ENCODE measurements at regions not wholly inside any gene's neighbourhood (a gene's known extent, or its start where the extent isn't known, plus 50 kb on each side); places are given as distances from the start of the nearest gene placed in this dataset.
"Not testable (repeated sequence)": the region's sequence is repeated elsewhere in the genome, so short reads cannot be mapped to it uniquely, and the experiment has no call there.

GRCh38 chr14:83269583-83269982, 1735.9 kb upstream of the SEL1L start:
- DNase-seq (ENCODE audit: low read depth) = no peak

GRCh38 chr14:83271663-83272062, 1738.0 kb upstream of the SEL1L start:
- no peak for DNase-seq (ENCODE audit: low read depth)

DNA sequence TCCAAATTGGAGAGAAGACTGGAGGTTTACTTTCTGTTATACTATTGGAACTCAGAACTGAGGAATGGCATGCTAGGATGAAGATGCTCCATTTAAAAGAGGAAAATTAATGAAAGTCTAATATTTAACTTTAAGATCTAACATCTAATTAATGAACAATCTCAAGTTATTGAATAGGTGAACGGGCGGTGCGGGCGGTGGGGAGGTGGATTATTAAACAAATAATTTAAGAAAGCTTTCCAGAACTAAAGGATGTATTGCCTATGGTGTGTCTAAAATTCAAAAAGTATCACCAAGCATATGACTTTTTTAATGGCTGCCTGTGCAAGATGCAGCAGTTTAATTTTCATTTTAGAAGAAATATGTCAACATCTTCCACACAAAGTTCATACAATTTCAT, 1747.1 kb upstream of the SEL1L start:
- no peak for DNase-seq (ENCODE audit: low read depth)

GRCh38 chr14:83282706-83283105, 1749.1 kb upstream of the SEL1L start:
- DNase-seq (ENCODE audit: low read depth) = no peak

- DNase-seq (ENCODE audit: low read depth) = no peak
These were observed 1753.6 kb upstream of the SEL1L start for GRCh38 chr14:83287300-83287699.

GRCh38 chr14:83289390-83289789, 1755.7 kb upstream of the SEL1L start:
- DNase-seq (ENCODE audit: low read depth) = no peak

DNA sequence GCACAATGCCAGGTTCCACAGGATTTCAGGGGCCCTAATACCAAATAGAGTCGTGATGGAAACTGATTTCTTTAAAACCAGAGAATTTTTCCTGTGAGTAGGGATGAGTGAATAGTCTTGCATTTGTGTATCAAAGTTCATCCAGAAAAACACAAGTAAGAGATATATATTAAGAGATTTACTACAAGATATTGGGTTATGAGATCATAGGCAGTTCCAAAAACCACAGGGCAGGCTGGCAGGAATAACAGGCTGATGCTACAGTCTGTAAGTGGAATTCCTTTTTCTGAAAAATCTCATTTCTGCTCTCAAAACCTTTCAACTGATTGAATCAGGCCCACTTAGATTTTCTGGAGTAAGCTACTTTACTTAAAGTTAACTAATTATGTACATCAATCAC, 1756.2 kb upstream of the SEL1L start:
- no peak for DNase-seq (ENCODE audit: low read depth)

- no peak for DNase-seq (ENCODE audit: low read depth)
These were observed 1756.8 kb upstream of the SEL1L start for GRCh38 chr14:83290447-83290846.

GRCh38 chr14:83291714-83292113, 1758.1 kb upstream of the SEL1L start:
- DNase-seq (ENCODE audit: low read depth) = no peak

- no peak for DNase-seq (ENCODE audit: low read depth)
These were observed 1761.3 kb upstream of the SEL1L start for GRCh38 chr14:83294941-83295340.

- no peak for DNase-seq (ENCODE audit: low read depth)
These were observed 1763.7 kb upstream of the SEL1L start for GRCh38 chr14:83297361-83297760.

GRCh38 chr14:83298016-83298415, 1764.4 kb upstream of the SEL1L start:
- DNase-seq (ENCODE audit: low read depth) = not testable (repeated sequence)

GRCh38 chr14:83300476-83301064, 1766.9 kb upstream of the SEL1L start:
- DNase-seq (ENCODE audit: low read depth) = peak; percentile 55

DNA sequence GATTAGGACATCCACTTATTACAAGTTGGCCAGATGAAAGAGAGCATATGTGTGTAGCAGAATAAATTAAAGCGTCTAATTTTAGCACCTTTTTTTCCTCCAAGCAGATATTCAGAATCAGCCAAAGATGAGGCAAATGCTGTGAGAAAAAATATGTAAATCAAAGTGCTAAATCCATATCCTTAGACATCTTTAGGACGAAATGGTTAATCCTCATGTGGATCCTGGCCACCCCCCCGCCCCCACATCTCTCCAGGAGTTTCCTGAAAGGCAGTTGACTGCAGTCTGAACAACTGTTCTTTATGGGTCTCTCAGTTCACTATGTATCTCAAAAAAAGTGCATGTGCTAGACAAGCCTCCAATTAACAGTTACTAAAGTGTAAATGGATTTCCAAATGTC, 1768.1 kb upstream of the SEL1L start:
- no peak for DNase-seq (ENCODE audit: low read depth)

GRCh38 chr14:83309211-83309610, 1775.6 kb upstream of the SEL1L start:
- DNase-seq (ENCODE audit: low read depth) = no peak

DNA sequence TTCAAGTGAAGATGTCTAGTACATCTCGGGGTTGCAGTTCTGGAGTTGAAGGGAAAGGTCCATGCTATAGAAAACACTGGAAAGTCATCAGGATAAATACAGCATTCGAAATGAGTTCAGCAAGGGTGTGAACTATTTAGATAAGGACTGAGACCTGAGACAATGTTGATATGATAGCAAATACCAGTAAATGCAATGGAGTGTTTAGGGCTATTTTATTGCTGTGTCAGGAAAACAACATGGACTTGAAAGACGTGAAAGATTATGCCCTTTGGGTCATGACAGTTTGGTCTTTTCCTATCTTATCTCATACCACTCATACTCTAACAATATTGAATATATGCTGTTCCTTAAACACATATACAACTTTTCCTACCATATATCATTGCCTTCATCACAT, 1776.2 kb upstream of the SEL1L start:
- DNase-seq (ENCODE audit: low read depth) = no peak

DNA sequence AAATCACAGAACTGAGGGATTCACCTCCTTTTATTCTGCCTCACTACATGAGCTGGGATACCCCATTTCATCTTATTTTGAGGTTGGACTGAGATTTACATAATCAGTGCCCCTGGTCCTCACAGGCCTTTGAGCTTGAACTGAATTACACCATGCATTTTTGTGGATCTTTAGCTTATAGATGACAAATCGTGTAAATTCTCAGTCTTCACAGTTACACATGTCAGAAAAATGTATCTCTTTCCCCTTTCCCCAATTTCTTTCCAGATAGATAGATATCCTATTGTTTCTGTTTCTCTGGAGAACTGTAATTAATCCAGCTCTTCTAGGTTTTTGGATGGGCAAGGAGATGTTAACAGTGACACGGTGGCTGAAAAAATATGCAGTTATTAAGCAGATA, 1778.9 kb upstream of the SEL1L start:
- no peak for DNase-seq (ENCODE audit: low read depth)

DNA sequence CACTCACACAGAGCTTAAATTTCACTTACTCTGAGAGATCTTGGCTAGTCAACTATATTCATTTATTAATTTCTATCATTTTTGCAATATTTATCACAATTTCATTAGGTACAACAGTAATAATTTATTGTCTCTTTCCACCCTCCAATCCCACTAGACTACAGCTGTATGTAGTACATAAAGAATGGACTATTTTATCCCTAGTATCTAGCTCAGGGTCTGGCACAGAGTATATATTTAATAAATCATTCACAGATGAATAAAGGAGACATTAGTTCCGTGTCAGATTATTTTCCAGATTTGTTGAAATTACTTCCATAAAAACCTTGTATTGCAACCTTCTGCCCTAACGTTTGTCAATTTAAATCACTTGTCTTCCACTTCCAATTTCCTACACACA, 1781.1 kb upstream of the SEL1L start:
- DNase-seq (ENCODE audit: low read depth) = no peak

DNA sequence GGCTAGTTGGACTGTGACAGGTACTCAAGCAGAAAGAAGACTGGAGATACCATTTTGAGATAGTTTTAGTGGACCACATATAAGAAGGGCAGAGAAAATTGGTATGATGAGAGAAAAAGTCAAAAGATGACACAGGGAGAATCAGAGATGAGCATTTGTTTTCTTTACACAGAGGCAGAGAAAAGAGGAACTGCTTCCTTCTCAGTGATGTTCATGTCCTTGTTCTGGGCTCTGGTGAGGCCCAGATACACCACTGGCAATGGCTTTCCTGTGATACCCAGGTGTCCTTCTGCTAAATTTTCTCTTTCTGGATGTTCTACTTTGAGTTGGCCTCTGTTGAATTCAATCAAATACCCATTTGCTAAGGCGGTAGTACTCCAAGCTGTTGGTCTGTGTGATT, 1782.7 kb upstream of the SEL1L start:
- DNase-seq (ENCODE audit: low read depth) = no peak

- peak; percentile 24 for DNase-seq (ENCODE audit: low read depth)
These were observed 1787.2 kb upstream of the SEL1L start for GRCh38 chr14:83320837-83321236.

DNA sequence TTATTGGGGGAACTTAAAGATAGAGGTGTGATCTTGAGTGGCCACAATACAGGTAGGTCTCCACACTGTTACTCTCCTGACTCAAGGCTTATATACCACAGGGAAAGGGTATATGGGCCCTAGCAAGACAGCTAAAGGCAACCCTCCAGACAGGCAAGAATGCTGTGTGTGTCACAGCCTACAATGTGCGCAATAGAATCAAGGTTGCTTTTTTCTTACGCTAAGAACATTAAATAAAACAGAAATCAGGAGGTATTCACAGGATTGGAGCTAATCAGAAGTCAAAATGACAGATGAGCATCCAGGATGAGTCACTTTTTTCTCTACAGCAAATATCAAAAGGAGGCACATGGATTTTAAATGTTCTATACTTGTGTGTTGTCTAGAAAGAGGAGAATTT, 1797.9 kb upstream of the SEL1L start:
- no peak for DNase-seq (ENCODE audit: low read depth)

DNA sequence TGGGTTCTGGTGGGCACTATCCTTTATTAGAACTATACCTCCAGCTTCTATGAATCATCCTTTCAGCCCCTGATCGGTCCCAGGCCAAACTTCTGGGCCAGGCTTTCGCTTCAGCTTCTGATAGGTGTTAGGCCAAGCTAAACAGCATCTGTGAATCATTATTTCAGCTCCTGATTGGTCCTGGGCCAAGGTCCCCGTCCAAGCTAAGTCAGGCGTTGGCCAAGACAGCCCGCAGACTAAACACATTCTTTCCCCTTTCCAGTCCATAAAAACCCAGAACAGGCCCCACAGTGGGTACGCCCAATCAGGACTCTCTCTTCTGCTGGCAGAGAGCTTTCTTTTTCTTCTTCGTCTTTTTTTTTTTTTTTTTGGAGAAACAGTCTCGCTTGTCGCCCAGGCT, 1808.9 kb upstream of the SEL1L start:
- no peak for DNase-seq (ENCODE audit: low read depth)

DNA sequence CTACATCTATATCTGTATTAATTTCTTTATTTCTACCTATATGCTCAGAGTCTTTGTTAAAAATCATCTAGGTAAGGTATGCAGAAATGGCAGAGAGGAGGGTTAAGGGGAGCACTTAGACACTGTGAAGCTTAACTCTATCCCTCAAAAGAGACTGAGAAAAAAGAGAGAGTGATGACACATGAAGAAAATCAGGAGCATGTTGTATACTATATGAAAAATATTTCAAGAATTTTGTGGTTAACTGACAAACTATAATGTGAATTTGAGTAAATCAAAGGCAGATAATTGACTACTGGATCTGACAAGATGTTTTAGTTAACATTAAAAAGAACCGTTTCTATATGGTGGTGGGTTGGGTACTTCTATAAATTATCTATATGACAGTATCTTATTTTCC, 1814.2 kb upstream of the SEL1L start:
- DNase-seq (ENCODE audit: low read depth) = no peak

DNA sequence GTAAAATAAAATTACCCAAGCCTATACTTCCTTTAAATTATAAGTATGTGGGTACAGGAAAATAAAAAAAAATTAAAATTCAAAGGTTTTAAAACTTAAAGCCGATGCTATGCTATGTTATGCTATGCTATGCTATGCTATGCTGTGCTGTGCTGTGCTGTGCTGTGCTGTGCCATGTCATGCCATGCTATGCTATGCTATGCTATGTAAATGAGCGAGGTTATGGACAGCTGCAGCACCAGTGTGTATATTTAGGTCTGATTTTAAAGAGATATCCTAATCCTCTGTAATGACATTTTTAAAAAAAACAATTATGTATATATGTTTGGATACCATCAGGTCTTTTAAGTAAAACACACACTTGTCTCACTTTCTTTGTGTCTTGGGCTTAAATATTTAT, 1822.0 kb upstream of the SEL1L start:
- DNase-seq (ENCODE audit: low read depth) = no peak

Measured in myocyte (in vitro differentiated cells).